ENCODE measurements at regions not wholly inside any gene's neighbourhood (a gene's known extent, or its start where the extent isn't known, plus 50 kb on each side); places are given as distances from the start of the nearest gene placed in this dataset.

GRCh38 chr12:42923156-42923555, 333.6 kb upstream of the PRICKLE1 start:
- no peak for TF ChIP-seq CTCF (optimal IDR thresholded peaks at IDR 0.05 in 1 of 3, IDR thresholded peaks at IDR 0.05 in 1 of 3, conservative IDR thresholded peaks at IDR 0.05 in 1 of 3; ENCODE audit: extremely low read depth in 1 of 3, insufficient read depth in 2 of 3, low read length in 3 of 3)
- TF ChIP-seq EZH2 (IDR thresholded peaks at IDR 0.05; ENCODE audit: low read length): no peak

All from keratinocyte (primary cell).